Progenitor cell of endocrine pancreas (in vitro differentiated cells): ENCODE measurements at regions not wholly inside any gene's neighbourhood (a gene's known extent, or its start where the extent isn't known, plus 50 kb on each side); places are given as distances from the start of the nearest gene placed in this dataset.

Experiments used
- DNase-seq: peaks from one replicate; pipeline ENCODE4 v3.0.0; 2021; ENCODE audit warnings: low spot score; ENCODE audit not compliant: unreplicated experiment
- H3K27ac Mint-ChIP-seq: 2 replicates; pipeline ENCODE4 v1.8.0; 2021; ENCODE audit warnings: mild to moderate bottlenecking, moderate library complexity, mixed read lengths
- H3K27me3 Mint-ChIP-seq: 2 replicates; pipeline ENCODE4 v1.8.0; 2021; ENCODE audit warnings: mixed read lengths
- H3K36me3 Mint-ChIP-seq: 2 replicates; pipeline ENCODE4 v1.8.0; 2022; ENCODE audit warnings: mixed read lengths; ENCODE audit not compliant: insufficient read depth
- H3K4me1 Mint-ChIP-seq: 2 replicates; pipeline ENCODE4 v1.8.0; 2021; ENCODE audit warnings: low read depth, mixed read lengths
- H3K4me3 Mint-ChIP-seq: 2 replicates; pipeline ENCODE4 v1.8.0; 2021; ENCODE audit warnings: low read depth, mild to moderate bottlenecking, moderate library complexity, mixed read lengths
- H3K9me3 Mint-ChIP-seq: 2 replicates; pipeline ENCODE4 v1.8.0; 2021; ENCODE audit warnings: low read depth, mixed read lengths
- TF ChIP-seq, protein P1 (sequence below): fragments of 200-600 bp; sonication (generic); IDR thresholded peaks from one replicate; pipeline ENCODE4 v1.5.0; 2021; ENCODE audit warnings: antibody characterized with exemption, mild to moderate bottlenecking; ENCODE audit not compliant: unreplicated experiment

DNA sequence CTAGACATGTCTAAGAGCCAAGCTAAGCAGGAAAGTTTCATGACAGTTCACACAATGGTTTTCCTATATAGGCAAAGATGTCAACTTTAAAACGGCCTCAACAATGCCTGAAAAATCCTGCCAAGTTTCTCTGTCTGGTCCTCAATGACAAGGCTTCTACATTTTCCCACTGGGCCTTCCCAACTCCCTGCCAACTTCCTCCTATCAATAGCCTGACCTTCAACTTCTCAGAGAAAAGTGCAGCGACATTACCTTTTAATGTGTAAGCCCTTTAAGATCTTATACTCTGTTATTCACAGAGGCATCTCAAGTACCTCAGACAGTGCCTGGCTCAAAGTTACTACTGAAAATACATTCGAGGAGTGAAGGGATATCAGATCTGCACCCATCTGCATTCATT is 56.2 kb upstream of the BTBD3 start:
- TF ChIP-seq, protein P1, sequence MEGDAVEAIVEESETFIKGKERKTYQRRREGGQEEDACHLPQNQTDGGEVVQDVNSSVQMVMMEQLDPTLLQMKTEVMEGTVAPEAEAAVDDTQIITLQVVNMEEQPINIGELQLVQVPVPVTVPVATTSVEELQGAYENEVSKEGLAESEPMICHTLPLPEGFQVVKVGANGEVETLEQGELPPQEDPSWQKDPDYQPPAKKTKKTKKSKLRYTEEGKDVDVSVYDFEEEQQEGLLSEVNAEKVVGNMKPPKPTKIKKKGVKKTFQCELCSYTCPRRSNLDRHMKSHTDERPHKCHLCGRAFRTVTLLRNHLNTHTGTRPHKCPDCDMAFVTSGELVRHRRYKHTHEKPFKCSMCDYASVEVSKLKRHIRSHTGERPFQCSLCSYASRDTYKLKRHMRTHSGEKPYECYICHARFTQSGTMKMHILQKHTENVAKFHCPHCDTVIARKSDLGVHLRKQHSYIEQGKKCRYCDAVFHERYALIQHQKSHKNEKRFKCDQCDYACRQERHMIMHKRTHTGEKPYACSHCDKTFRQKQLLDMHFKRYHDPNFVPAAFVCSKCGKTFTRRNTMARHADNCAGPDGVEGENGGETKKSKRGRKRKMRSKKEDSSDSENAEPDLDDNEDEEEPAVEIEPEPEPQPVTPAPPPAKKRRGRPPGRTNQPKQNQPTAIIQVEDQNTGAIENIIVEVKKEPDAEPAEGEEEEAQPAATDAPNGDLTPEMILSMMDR: no peak
- Mint-ChIP-seq H3K4me1 (peaks cover 10% of the 10 kb centered on the region), H3K36me3 (peaks cover 2% of the 10 kb centered on the region), H3K9me3 (peaks cover 6% of the 10 kb centered on the region), H3K27me3 (no peaks in the 10 kb centered on the region), H3K4me3 (no peak overlapping the region), H3K27ac (no peak overlapping the region)
- DNase-seq: no peak

DNA sequence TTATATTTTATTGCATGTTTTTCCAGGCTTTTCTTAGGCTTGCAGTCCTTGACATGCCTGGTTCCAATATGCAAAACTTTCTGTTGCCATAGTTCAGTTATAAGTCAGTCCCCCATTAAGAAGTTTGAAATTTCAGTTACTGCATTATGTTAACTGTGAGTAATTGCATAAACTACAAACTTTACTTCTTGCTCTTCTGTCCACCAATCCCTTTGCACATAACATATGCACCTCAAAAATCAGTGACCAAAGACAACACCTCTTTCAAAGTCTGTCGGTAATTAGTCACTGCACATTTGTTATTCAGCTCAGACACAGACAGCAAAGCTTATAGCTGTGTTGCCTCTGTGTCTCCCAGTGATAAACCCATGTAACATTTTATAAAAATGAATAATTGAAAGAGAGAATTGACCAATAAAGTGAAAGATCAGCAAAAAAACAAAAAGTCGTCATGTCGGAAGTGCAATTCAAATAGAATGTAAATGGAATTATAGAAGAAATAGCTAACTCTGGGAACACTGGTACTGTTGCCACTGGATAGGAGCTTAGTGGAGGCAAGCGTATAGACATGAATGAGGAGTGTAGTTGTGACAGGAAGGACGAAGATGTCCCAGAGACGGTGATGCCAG is 50.3 kb upstream of the BTBD3 start:
- Mint-ChIP-seq H3K4me3 (no peak overlapping the region), H3K36me3 (no peaks in the 10 kb centered on the region), H3K9me3 (no peaks in the 10 kb centered on the region), H3K27ac (no peak overlapping the region), H3K27me3 (no peaks in the 10 kb centered on the region), H3K4me1 (peaks cover 18% of the 10 kb centered on the region)
- no peak for DNase-seq
- TF ChIP-seq, protein P1: no peak
